ENCODE measurements at regions not wholly inside any gene's neighbourhood (a gene's known extent, or its start where the extent isn't known, plus 50 kb on each side); places are given as distances from the start of the nearest gene placed in this dataset.
"Not testable (repeated sequence)": the region's sequence is repeated elsewhere in the genome, so short reads cannot be mapped to it uniquely, and the experiment has no call there.

DNA sequence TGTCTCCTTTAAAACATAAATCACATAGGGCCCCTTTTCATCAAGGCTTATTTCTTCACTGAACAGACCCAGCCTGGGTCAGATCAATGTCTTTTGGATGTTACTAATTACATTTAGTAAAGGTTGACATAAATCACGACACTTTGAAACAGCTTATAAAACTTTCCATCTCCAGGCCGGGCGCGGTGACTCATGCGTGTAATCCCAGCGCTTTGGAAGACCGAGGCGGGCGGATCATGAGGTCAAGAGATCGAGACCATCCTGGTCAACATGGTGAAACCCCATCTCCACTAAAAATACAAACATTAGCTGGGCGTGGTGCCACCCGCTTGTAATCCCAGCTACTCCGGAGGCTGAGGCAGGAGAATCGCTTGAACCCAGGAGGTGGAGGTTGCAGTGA lies 166.5 kb upstream of the MINDY3 start:
- H3K4me2 ChIP-seq (ENCODE audit: low read depth, low read length); DNase-seq; H3K36me3 ChIP-seq (ENCODE audit: control insufficient read depth, insufficient read depth, low read length); H3K9me1 ChIP-seq (ENCODE audit: insufficient read depth, low read length); H4K91ac ChIP-seq (ENCODE audit: insufficient read depth, low read depth, low read length); H3K27ac ChIP-seq (ENCODE audit: insufficient read depth, low read length); H3K9ac ChIP-seq (ENCODE audit: low read depth, low read length); H4K5ac ChIP-seq (ENCODE audit: low read depth, low read length); POLR2A ChIA-PET (ENCODE audit: unreplicated experiment); CTCF ChIA-PET; H3K23ac ChIP-seq (ENCODE audit: low read depth, low read length); H3K27me3 ChIP-seq (ENCODE audit: control insufficient read depth, insufficient read depth, low read length); H2AK9ac ChIP-seq (replicated peaks; ENCODE audit: low read depth, low read length, poor library complexity); H3K4me1 ChIP-seq (ENCODE audit: control insufficient read depth, insufficient read depth, low read length); H2BK20ac ChIP-seq (ENCODE audit: low read depth, low read length); H2AK5ac ChIP-seq (ENCODE audit: low read depth, low read length); H3K18ac ChIP-seq (ENCODE audit: low read depth, low read length); H4K8ac ChIP-seq (ENCODE audit: low read depth in 2 of 2, low read length in 2 of 2); H3K4me3 ChIP-seq (ENCODE audit: insufficient read depth, low read depth, low read length); H2BK120ac ChIP-seq (ENCODE audit: low read depth, low read length); H3K14ac ChIP-seq (replicated peaks; ENCODE audit: low read depth, low read length); H2BK15ac ChIP-seq (ENCODE audit: low read depth, low read length); in situ Hi-C loops (cut with MboI; ENCODE audit: low sequenced_read_pairs); H3K4ac ChIP-seq (ENCODE audit: low read depth, low read length); H3K79me1 ChIP-seq (ENCODE audit: low read depth in 1 of 2, low read length in 2 of 2); dilution Hi-C loops (cut with HindIII; ENCODE audit: low sequenced_read_pairs, unreplicated experiment); H3K56ac ChIP-seq (ENCODE audit: extremely low read depth, insufficient read depth, low read length); H2BK5ac ChIP-seq (ENCODE audit: low read depth, low read length, poor library complexity, severe bottlenecking); ATAC-seq (ENCODE audit: low read depth); BruUV-seq (replicated peaks); H2AFZ ChIP-seq (replicated peaks; ENCODE audit: low read length, poor library complexity); H4K20me1 ChIP-seq (ENCODE audit: insufficient read depth, low read length); intact Hi-C loops (cut with micrococcal nuclease): not testable (repeated sequence)
- H3K9me3 ChIP-seq (ENCODE audit: control insufficient read depth, insufficient read depth, low read length), result peaks cover 11% of the 10 kb centered on the region
- WGBS, 2 experiments (ENCODE audit: extremely low coverage in 2 of 2, insufficient read length in 1 of 2), result no CpG with 5 or more reads among the region's 14 CpGs

All from IMR-90 (cell line).